ENCODE measurements at regions not wholly inside any gene's neighbourhood (a gene's known extent, or its start where the extent isn't known, plus 50 kb on each side); places are given as distances from the start of the nearest gene placed in this dataset.

GRCh38 chr3:187989575-187990153, 164.3 kb upstream of the LPP start:
- Histone ChIP-seq H4K20me1 (ENCODE audit: control insufficient read depth, insufficient read depth, low read depth, low read length) (no peaks in the 10 kb centered on the region), H3K4me3 (ENCODE audit: low read length) (no peak overlapping the region), H3K79me2 (ENCODE audit: control insufficient read depth, low read length) (no peaks in the 10 kb centered on the region), H3K9me3 (ENCODE audit: control insufficient read depth, insufficient read depth, low read length) (peaks cover 8% of the 10 kb centered on the region; the same call in 1 of the 2 replicates), H3K4me1 (ENCODE audit: control insufficient read depth, low read length) (peaks cover 63% of the 10 kb centered on the region), H3K9me2 (replicated peaks; ENCODE audit: control insufficient read depth, low read length) (no peaks in the 10 kb centered on the region), H3K36me3 (ENCODE audit: control insufficient read depth, low read length) (no peaks in the 10 kb centered on the region; the same call in 1 of the 2 replicates), H3K27me3 (ENCODE audit: control insufficient read depth, low read length) (no peaks in the 10 kb centered on the region), H3K27ac (ENCODE audit: low read depth, low read length) (no peak overlapping the region), H3F3A (ENCODE audit: control insufficient read depth, insufficient read depth) (peaks cover 2% of the 10 kb centered on the region; the same call in 1 of the 2 replicates), H3K4me2 (ENCODE audit: low read length) (no peak overlapping the region)
- TF ChIP-seq, protein P1, sequence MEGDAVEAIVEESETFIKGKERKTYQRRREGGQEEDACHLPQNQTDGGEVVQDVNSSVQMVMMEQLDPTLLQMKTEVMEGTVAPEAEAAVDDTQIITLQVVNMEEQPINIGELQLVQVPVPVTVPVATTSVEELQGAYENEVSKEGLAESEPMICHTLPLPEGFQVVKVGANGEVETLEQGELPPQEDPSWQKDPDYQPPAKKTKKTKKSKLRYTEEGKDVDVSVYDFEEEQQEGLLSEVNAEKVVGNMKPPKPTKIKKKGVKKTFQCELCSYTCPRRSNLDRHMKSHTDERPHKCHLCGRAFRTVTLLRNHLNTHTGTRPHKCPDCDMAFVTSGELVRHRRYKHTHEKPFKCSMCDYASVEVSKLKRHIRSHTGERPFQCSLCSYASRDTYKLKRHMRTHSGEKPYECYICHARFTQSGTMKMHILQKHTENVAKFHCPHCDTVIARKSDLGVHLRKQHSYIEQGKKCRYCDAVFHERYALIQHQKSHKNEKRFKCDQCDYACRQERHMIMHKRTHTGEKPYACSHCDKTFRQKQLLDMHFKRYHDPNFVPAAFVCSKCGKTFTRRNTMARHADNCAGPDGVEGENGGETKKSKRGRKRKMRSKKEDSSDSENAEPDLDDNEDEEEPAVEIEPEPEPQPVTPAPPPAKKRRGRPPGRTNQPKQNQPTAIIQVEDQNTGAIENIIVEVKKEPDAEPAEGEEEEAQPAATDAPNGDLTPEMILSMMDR (IDR thresholded peaks at IDR 0.05; ENCODE audit: low read depth, low read length, poor library complexity, severe bottlenecking): no peak
- no peak for TF ChIP-seq EZH2phosphoT487 (IDR thresholded peaks at IDR 0.05; ENCODE audit: borderline replicate concordance, low read length)

DNA sequence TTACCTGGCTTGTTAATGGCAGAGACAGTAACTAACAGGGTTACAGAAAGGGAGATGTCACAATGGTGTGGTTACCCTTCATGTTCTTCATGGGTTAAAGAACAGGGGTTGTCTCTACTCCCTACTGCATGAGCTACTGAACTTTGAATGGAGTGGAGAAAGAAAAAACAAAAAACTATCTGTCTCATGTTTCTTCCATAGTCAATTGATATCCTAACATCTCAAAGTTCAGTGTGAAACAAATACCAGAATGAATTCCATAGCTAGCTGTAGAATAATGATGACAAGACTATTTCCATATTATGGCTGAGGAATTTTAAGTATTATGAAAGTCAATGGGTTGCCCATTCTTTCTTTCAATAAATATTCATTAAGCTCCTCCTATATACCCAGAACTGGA, 161.3 kb upstream of the LPP start:
- Histone ChIP-seq H3K9me3 (ENCODE audit: control insufficient read depth, insufficient read depth, low read length) (peaks cover 8% of the 10 kb centered on the region; the same call in 1 of the 2 replicates), H4K20me1 (ENCODE audit: control insufficient read depth, insufficient read depth, low read depth, low read length) (no peaks in the 10 kb centered on the region), H3K4me2 (ENCODE audit: low read length) (no peak overlapping the region), H3K4me1 (ENCODE audit: control insufficient read depth, low read length) (peaks cover 63% of the 10 kb centered on the region), H3K36me3 (ENCODE audit: control insufficient read depth, low read length) (no peaks in the 10 kb centered on the region), H3K27me3 (ENCODE audit: control insufficient read depth, low read length) (no peaks in the 10 kb centered on the region), H3K4me3 (ENCODE audit: low read length) (no peak overlapping the region), H3F3A (ENCODE audit: control insufficient read depth, insufficient read depth) (peaks cover 8% of the 10 kb centered on the region; the same call in 1 of the 2 replicates), H3K79me2 (ENCODE audit: control insufficient read depth, low read length) (no peaks in the 10 kb centered on the region), H3K27ac (ENCODE audit: low read depth, low read length) (no peak overlapping the region), H3K9me2 (replicated peaks; ENCODE audit: control insufficient read depth, low read length) (no peaks in the 10 kb centered on the region)
- TF ChIP-seq EZH2phosphoT487 (IDR thresholded peaks at IDR 0.05; ENCODE audit: borderline replicate concordance, low read length): no peak
- TF ChIP-seq, protein P1 (IDR thresholded peaks at IDR 0.05; ENCODE audit: low read depth, low read length, poor library complexity, severe bottlenecking): no peak

- Histone ChIP-seq H3K27me3 (ENCODE audit: control insufficient read depth, low read length) (no peaks in the 10 kb centered on the region), H3K4me2 (ENCODE audit: low read length) (peak overlapping the region; percentile 45), H3K4me3 (ENCODE audit: low read length) (peak overlapping the region; percentile 10), H3K27ac (ENCODE audit: low read depth, low read length) (peak overlapping the region; percentile 46), H3K9me2 (replicated peaks; ENCODE audit: control insufficient read depth, low read length) (no peaks in the 10 kb centered on the region), H3K79me2 (ENCODE audit: control insufficient read depth, low read length) (no peaks in the 10 kb centered on the region), H3K4me1 (ENCODE audit: control insufficient read depth, low read length) (peaks cover 74% of the 10 kb centered on the region), H4K20me1 (ENCODE audit: control insufficient read depth, insufficient read depth, low read depth, low read length) (no peaks in the 10 kb centered on the region), H3K36me3 (ENCODE audit: control insufficient read depth, low read length) (no peaks in the 10 kb centered on the region), H3K9me3 (ENCODE audit: control insufficient read depth, insufficient read depth, low read length) (peaks cover 8% of the 10 kb centered on the region; the same call in 1 of the 2 replicates), H3F3A (ENCODE audit: control insufficient read depth, insufficient read depth) (peaks cover 8% of the 10 kb centered on the region)
- TF ChIP-seq, protein P1 (IDR thresholded peaks at IDR 0.05; ENCODE audit: low read depth, low read length, poor library complexity, severe bottlenecking): no peak
- no peak for TF ChIP-seq EZH2phosphoT487 (IDR thresholded peaks at IDR 0.05; ENCODE audit: borderline replicate concordance, low read length)
Measured at GRCh38 chr3:187994221-187995042, 159.5 kb upstream of the LPP start.
